ENCODE measurements at regions not wholly inside any gene's neighbourhood (a gene's known extent, or its start where the extent isn't known, plus 50 kb on each side); places are given as distances from the start of the nearest gene placed in this dataset.
A peak's percentile ranks its signal among the peaks of the same experiment; 100 is the strongest.

DNA sequence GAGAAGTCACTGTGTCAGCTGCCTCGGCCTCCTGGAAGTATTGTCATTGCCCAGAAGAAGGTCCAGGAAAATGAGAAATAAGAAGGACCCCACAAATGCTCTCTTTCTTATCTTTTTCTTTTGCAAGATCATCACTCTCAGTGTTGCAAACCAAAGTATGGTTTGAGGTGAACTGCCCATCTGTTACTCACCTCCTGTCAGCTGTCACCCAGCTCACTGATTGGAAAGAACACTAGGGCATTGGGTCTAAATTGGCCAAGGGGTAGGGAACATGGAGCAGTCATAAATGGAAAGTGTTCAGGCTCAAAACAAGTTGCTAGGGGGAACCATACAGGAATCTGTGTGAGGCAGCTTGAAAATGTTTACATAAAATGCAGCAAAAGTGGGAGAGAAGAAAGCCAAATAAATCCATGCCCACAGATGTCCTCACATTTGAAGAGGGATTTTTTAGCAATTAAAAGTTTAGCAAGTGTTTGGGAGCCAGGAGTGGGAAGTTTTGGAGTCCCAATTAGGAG, 431.2 kb upstream of the THBS1 start:
- no peaks in the 10 kb centered on the region for H3K27me3 Mint-ChIP-seq (ENCODE audit: low read depth, unreplicated experiment)
- H3K4me3 Mint-ChIP-seq (ENCODE audit: unreplicated experiment): no peak overlapping the region
- Histone ChIP-seq H2AFZ (ENCODE audit: low read depth, low read length) (no peak overlapping the region), H3K9ac (ENCODE audit: low read length) (no peak overlapping the region), H3K4me1 (ENCODE audit: insufficient read depth, low read length) (peaks cover 5% of the 10 kb centered on the region), H3K27ac (ENCODE audit: low read depth, low read length) (no peak overlapping the region), H3K4me3 (ENCODE audit: insufficient read depth, low read depth, low read length) (no peak overlapping the region), H3K27me3 (ENCODE audit: insufficient read depth, low read length) (no peaks in the 10 kb centered on the region), H3K4me2 (ENCODE audit: low read length) (no peak overlapping the region), H4K20me1 (ENCODE audit: insufficient read depth, low read length) (no peaks in the 10 kb centered on the region), H3K9me3 (ENCODE audit: insufficient read depth, low read depth, low read length) (no peaks in the 10 kb centered on the region), H3K36me3 (ENCODE audit: insufficient read depth, low read length) (no peaks in the 10 kb centered on the region), H3K79me2 (ENCODE audit: insufficient read depth, low read length) (no peaks in the 10 kb centered on the region)
- H3K4me1 Mint-ChIP-seq (ENCODE audit: low read depth, unreplicated experiment): peaks cover 33% of the 10 kb centered on the region
- no peaks in the 10 kb centered on the region for H3K36me3 Mint-ChIP-seq (ENCODE audit: low read depth, unreplicated experiment)
- no peak for TF ChIP-seq EZH2 (IDR thresholded peaks at IDR 0.05; ENCODE audit: insufficient read depth, low read length)
- TF ChIP-seq, protein P1, sequence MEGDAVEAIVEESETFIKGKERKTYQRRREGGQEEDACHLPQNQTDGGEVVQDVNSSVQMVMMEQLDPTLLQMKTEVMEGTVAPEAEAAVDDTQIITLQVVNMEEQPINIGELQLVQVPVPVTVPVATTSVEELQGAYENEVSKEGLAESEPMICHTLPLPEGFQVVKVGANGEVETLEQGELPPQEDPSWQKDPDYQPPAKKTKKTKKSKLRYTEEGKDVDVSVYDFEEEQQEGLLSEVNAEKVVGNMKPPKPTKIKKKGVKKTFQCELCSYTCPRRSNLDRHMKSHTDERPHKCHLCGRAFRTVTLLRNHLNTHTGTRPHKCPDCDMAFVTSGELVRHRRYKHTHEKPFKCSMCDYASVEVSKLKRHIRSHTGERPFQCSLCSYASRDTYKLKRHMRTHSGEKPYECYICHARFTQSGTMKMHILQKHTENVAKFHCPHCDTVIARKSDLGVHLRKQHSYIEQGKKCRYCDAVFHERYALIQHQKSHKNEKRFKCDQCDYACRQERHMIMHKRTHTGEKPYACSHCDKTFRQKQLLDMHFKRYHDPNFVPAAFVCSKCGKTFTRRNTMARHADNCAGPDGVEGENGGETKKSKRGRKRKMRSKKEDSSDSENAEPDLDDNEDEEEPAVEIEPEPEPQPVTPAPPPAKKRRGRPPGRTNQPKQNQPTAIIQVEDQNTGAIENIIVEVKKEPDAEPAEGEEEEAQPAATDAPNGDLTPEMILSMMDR (IDR thresholded peaks at IDR 0.05; ENCODE audit: insufficient read depth, low read depth, low read length): no peak
- DNase-seq (ENCODE audit: low read depth) (no peak), FAIRE-seq (no peak)
- H3K27ac Mint-ChIP-seq (ENCODE audit: unreplicated experiment): peak overlapping the region; percentile 1
- no peaks in the 10 kb centered on the region for H3K9me3 Mint-ChIP-seq (ENCODE audit: unreplicated experiment)

DNA sequence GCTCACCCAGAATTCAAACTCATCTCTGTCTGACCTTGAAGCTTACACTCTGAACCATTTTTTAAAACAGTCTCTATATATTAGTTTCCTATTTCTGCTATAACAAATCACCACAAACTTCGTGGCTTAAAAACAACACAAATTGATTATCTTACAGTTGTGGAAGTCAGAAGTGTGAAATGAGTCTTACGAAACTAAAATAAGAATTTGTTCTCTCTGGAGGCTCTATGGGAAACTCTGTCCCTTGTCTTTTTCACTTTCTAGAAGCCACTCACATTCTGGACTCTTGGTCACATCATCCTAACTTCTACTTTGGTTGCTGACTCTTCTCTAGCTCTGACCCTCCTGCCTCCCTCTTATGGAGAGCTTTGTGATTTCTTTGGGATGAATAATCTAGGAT, 429.3 kb upstream of the THBS1 start:
- H3K9me3 Mint-ChIP-seq (ENCODE audit: unreplicated experiment): no peaks in the 10 kb centered on the region
- H3K27ac ChIP-seq (ENCODE audit: low read depth, low read length): no peak overlapping the region
- peak overlapping the region; percentile 13 for H3K27ac Mint-ChIP-seq (ENCODE audit: unreplicated experiment)
- H3K36me3 ChIP-seq (ENCODE audit: insufficient read depth, low read length): no peaks in the 10 kb centered on the region
- H2AFZ ChIP-seq (ENCODE audit: low read depth, low read length): no peak overlapping the region
- TF ChIP-seq EZH2 (IDR thresholded peaks at IDR 0.05; ENCODE audit: insufficient read depth, low read length): no peak
- TF ChIP-seq, protein P1 (IDR thresholded peaks at IDR 0.05; ENCODE audit: insufficient read depth, low read depth, low read length): no peak
- peaks cover 33% of the 10 kb centered on the region for H3K4me1 Mint-ChIP-seq (ENCODE audit: low read depth, unreplicated experiment)
- no peak overlapping the region for H3K9ac ChIP-seq (ENCODE audit: low read length)
- H3K27me3 ChIP-seq (ENCODE audit: insufficient read depth, low read length): no peaks in the 10 kb centered on the region
- FAIRE-seq: no peak
- H3K4me3 ChIP-seq (ENCODE audit: insufficient read depth, low read depth, low read length): no peak overlapping the region
- H3K36me3 Mint-ChIP-seq (ENCODE audit: low read depth, unreplicated experiment): no peaks in the 10 kb centered on the region
- no peaks in the 10 kb centered on the region for H3K27me3 Mint-ChIP-seq (ENCODE audit: low read depth, unreplicated experiment)
- H3K4me2 ChIP-seq (ENCODE audit: low read length): no peak overlapping the region
- no peaks in the 10 kb centered on the region for H4K20me1 ChIP-seq (ENCODE audit: insufficient read depth, low read length)
- no peaks in the 10 kb centered on the region for H3K4me1 ChIP-seq (ENCODE audit: insufficient read depth, low read length)
- no peaks in the 10 kb centered on the region for H3K9me3 ChIP-seq (ENCODE audit: insufficient read depth, low read depth, low read length)
- no peak for DNase-seq (ENCODE audit: low read depth)
- no peaks in the 10 kb centered on the region for H3K79me2 ChIP-seq (ENCODE audit: insufficient read depth, low read length)
- H3K4me3 Mint-ChIP-seq (ENCODE audit: unreplicated experiment): no peak overlapping the region

DNA sequence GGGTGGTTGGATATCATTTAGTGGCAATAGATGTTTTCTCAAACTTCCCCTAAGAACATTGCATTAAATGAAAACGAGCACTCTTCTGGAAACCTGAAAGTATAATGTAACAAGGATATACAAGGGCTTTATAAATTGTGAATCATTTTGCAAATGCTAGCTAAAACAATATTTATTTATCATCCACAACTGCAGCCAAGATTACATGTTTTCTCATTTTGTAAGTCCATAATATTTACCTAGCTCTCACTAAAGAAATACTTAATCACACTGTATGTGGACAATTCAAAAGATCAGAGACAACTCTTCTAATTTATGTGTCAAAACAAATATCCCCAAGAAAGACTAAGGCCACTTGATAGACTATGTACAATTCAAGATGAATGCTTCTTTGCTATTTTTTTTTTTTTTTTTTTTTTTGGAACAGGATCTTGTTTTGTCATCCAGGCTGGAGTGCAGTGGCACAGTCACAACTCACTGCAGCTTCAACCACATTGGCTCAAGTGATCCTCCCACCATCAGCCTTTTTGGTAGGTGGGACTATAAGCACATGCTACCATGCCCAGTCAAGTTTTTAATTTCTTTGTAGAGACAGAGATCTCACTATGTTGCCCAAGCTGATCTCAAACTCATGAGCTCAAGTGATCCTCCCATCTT, 427.7 kb upstream of the THBS1 start:
- DNase-seq (ENCODE audit: low read depth): no peak
- H3K36me3 ChIP-seq (ENCODE audit: insufficient read depth, low read length): no peaks in the 10 kb centered on the region
- no peak for FAIRE-seq
- Mint-ChIP-seq H3K27me3 (ENCODE audit: low read depth, unreplicated experiment) (no peaks in the 10 kb centered on the region), H3K9me3 (ENCODE audit: unreplicated experiment) (no peaks in the 10 kb centered on the region), H3K4me3 (ENCODE audit: unreplicated experiment) (no peak overlapping the region), H3K4me1 (ENCODE audit: low read depth, unreplicated experiment) (peaks cover 29% of the 10 kb centered on the region), H3K27ac (ENCODE audit: unreplicated experiment) (no peak overlapping the region), H3K36me3 (ENCODE audit: low read depth, unreplicated experiment) (no peaks in the 10 kb centered on the region)
- H2AFZ ChIP-seq (ENCODE audit: low read depth, low read length): no peak overlapping the region
- no peak overlapping the region for H3K4me3 ChIP-seq (ENCODE audit: insufficient read depth, low read depth, low read length)
- no peak overlapping the region for H3K9ac ChIP-seq (ENCODE audit: low read length)
- no peaks in the 10 kb centered on the region for H3K27me3 ChIP-seq (ENCODE audit: insufficient read depth, low read length)
- TF ChIP-seq EZH2 (IDR thresholded peaks at IDR 0.05; ENCODE audit: insufficient read depth, low read length): no peak
- TF ChIP-seq, protein P1 (IDR thresholded peaks at IDR 0.05; ENCODE audit: insufficient read depth, low read depth, low read length): no peak
- H3K9me3 ChIP-seq (ENCODE audit: insufficient read depth, low read depth, low read length): no peaks in the 10 kb centered on the region
- no peak overlapping the region for H3K4me2 ChIP-seq (ENCODE audit: low read length)
- H4K20me1 ChIP-seq (ENCODE audit: insufficient read depth, low read length): no peaks in the 10 kb centered on the region
- H3K27ac ChIP-seq (ENCODE audit: low read depth, low read length): no peak overlapping the region
- H3K79me2 ChIP-seq (ENCODE audit: insufficient read depth, low read length): no peaks in the 10 kb centered on the region
- no peaks in the 10 kb centered on the region for H3K4me1 ChIP-seq (ENCODE audit: insufficient read depth, low read length)
